ENCODE measurements at regions not wholly inside any gene's neighbourhood (a gene's known extent, or its start where the extent isn't known, plus 50 kb on each side); places are given as distances from the start of the nearest gene placed in this dataset.

DNA sequence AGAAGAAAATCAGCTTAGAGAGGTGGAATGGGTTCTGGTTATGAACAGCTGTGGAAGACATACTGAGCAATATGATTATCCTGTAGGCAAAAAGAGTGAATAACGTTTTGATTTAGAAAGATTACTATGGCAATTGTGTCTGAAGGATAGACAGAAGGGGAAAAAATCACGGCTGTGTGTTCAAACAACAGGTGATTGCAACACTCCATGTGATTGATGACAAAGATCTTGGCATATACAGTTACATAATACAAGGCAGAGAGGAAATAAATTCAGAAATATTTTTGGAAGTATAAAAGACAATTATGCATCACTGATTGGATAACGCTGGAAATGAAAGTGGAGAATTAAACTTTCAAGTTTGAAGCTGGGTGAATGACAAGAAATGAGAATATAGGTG, 58.5 kb upstream of the KCNJ3 start:
- no peaks in the 10 kb centered on the region for H3K9me3 Mint-ChIP-seq (ENCODE audit: unreplicated experiment)
- Histone ChIP-seq H2AFZ (ENCODE audit: low read depth, low read length) (no peak overlapping the region), H3K4me1 (ENCODE audit: insufficient read depth, low read length) (no peaks in the 10 kb centered on the region), H3K9me3 (ENCODE audit: insufficient read depth, low read depth, low read length) (no peaks in the 10 kb centered on the region), H3K27ac (ENCODE audit: low read depth, low read length) (no peak overlapping the region), H3K4me3 (ENCODE audit: insufficient read depth, low read depth, low read length) (no peak overlapping the region), H4K20me1 (ENCODE audit: insufficient read depth, low read length) (no peaks in the 10 kb centered on the region), H3K9ac (ENCODE audit: low read length) (no peak overlapping the region), H3K4me2 (ENCODE audit: low read length) (no peak overlapping the region), H3K36me3 (ENCODE audit: insufficient read depth, low read length) (no peaks in the 10 kb centered on the region), H3K27me3 (ENCODE audit: insufficient read depth, low read length) (no peaks in the 10 kb centered on the region), H3K79me2 (ENCODE audit: insufficient read depth, low read length) (no peaks in the 10 kb centered on the region)
- no peaks in the 10 kb centered on the region for H3K36me3 Mint-ChIP-seq (ENCODE audit: low read depth, unreplicated experiment)
- DNase-seq (ENCODE audit: low read depth), result no peak
- H3K4me3 Mint-ChIP-seq (ENCODE audit: unreplicated experiment), result no peak overlapping the region
- H3K27ac Mint-ChIP-seq (ENCODE audit: unreplicated experiment), result no peak overlapping the region
- no peak for FAIRE-seq
- H3K27me3 Mint-ChIP-seq (ENCODE audit: low read depth, unreplicated experiment), result no peaks in the 10 kb centered on the region
- TF ChIP-seq, protein P1, sequence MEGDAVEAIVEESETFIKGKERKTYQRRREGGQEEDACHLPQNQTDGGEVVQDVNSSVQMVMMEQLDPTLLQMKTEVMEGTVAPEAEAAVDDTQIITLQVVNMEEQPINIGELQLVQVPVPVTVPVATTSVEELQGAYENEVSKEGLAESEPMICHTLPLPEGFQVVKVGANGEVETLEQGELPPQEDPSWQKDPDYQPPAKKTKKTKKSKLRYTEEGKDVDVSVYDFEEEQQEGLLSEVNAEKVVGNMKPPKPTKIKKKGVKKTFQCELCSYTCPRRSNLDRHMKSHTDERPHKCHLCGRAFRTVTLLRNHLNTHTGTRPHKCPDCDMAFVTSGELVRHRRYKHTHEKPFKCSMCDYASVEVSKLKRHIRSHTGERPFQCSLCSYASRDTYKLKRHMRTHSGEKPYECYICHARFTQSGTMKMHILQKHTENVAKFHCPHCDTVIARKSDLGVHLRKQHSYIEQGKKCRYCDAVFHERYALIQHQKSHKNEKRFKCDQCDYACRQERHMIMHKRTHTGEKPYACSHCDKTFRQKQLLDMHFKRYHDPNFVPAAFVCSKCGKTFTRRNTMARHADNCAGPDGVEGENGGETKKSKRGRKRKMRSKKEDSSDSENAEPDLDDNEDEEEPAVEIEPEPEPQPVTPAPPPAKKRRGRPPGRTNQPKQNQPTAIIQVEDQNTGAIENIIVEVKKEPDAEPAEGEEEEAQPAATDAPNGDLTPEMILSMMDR (IDR thresholded peaks at IDR 0.05; ENCODE audit: insufficient read depth, low read depth, low read length), result no peak
- no peak for TF ChIP-seq EZH2 (IDR thresholded peaks at IDR 0.05; ENCODE audit: insufficient read depth, low read length)
- H3K4me1 Mint-ChIP-seq (ENCODE audit: low read depth, unreplicated experiment), result peaks cover 4% of the 10 kb centered on the region
